GM19395 (cell line): ENCODE measurements at regions not wholly inside any gene's neighbourhood (a gene's known extent, or its start where the extent isn't known, plus 50 kb on each side); places are given as distances from the start of the nearest gene placed in this dataset.

Experiments
- ATAC-seq: cut with Tn5 transposase; IDR thresholded peaks from one replicate; pipeline ENCODE4 v1.9.1; 2021; ENCODE audit warnings: mild to moderate bottlenecking, moderate library complexity; ENCODE audit not compliant: unreplicated experiment

DNA sequence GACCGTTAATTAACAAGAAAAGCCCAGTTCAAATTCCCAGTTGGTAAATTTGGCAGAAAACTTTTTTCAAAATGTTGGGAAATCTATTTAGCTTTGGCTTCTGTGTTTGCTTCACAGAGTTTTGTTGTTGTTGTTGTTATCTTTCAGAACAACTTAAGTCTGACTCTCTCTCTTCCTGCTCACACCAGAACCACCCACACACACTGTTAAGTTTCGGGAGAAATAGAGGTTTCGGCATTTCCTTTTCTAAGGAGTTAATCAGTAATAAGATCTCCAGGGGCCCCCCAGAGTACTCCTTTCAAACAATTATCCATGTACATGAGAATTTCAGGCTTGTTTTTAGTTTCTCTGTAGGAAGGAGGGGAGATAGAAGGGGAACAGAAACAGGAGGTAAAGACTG, 106.2 kb upstream of the PTCHD1 start:
- ATAC-seq, result no peak

DNA sequence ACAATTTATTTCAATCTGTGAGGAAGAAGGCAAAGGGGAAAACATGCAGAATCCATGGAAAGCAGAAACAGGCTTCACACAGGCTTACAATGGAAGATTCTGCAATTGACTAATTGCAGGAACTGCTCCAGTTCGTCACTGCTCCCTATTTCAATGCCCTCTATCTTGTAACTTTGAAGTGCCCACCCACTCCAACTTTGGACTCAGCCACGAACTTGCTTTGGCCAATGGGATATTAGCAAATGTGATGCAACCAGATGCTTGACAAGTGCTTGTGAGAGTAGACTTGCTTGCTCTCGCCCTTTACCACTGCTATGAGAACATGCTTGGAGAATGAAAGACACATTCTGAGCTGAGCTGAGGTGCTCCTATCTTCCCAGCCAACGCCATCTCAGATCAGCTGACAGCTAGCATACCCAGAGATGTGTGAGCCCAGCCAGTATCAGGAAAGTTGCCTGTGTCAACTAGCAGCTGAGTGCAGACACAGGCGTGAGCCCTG, 105.7 kb upstream of the PTCHD1 start:
- ATAC-seq, result no peak

DNA sequence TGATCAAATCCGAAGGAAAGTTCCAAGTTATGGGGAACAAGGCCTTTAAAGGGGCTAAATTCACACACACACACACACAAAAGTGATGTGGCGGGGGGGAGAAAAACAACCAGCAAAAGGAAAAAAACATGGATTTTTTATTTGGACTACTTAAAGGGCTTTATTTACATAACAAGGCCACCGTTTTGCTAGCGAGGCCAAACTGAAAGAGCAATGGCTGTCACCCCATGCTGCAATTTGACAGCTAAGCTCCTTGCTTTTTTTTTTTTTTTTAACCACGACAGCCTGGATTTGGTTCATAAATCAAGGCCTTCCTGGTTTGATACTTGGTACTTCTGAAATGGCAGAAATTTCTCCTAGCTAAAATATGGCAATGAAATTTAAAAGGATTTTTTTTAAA, 99.6 kb upstream of the PTCHD1 start:
- ATAC-seq, result no peak

DNA sequence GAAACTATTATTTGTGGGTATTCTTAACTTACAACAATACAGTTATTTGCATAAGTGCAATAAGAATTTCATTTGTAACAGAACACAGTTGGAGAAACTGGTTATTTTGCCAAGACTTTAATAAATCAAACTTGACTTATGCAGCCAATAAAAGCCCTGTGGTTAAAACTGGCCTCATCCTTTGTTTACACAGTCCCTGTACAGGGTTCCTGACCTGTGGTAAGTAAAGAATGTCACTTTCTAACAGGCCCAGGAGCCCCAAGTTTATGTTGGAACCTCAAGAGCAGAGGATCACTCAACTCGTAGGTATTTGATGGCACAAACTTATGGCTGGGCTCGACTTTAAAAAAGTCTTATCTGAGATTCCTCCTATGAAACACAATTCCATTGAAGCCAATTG, 88.6 kb upstream of the PTCHD1 start:
- ATAC-seq, result no peak

DNA sequence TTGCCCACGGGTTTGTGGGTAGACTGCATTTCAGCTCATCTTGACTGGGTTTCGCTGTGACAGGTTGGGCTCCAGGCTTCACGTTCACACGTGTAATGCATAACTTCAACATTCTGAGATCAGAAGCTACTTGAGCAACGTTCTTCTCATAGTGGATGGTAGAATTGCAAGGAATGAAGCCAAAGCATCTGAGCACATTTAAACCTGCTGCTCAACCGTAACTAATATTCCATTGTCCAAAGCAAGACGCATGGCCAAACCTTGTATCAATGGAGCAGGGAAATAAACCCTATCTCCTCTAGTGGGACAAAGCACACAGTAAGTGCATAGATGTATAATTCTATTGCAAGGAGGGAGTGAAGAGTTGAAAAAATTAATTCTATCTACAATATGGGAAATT, 86.5 kb upstream of the PTCHD1 start:
- ATAC-seq, result no peak

DNA sequence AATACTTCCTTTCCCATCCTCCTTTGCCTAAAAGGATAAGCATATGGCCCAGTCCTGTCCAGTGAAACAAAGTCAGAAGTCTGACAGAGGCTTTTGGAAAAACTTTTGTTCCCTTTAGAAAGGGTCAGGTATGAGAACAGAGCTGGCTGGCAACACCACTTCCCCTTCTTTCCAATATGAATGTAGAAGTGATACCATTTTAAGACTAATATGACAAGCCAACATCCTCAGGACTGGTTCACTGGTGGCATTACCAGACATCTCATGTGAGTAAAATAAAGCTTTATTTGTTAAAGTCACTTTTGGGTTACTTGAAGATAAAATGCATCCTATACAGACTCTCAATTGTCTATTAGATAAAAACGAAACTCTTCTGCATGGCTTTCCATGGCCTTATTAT, 83.6 kb upstream of the PTCHD1 start:
- no peak for ATAC-seq

DNA sequence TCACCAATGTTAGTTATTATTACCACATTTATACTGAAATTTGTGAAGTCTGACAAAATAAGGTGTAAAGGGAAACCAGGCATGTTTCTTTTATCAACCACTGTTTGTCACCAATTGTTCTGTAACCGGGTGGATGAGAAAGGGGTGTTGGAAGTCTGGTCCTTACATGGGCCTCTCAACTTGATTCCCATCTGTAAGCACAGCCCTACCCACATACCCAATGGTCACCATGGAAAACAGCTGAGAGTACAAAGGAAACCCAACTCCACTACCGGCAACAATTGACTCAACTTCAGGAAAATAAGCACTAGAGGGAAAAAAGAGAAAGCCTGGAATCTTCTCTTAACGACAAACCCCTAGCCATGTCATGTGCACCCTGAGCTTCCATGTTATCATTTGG, 70.8 kb upstream of the PTCHD1 start:
- no peak for ATAC-seq

DNA sequence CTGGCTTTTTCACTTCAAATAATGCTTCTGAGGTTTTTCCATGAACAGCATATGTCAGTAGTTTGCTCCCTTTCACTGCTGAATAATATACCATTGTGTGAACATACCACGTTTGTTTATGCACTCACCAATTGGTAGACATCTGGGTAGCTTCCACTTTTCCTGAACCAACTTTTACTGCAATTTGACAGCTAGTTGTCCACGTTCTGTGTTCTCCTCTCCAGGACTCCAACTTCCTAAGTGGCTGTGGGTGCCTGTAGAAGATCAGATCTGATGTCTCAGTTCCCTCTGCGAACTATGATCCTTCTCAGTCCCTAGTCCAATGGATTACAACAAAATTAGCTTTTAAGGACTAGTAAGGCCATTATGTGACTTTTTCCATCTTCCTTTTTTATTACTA, 64.7 kb upstream of the PTCHD1 start:
- ATAC-seq, result no peak

DNA sequence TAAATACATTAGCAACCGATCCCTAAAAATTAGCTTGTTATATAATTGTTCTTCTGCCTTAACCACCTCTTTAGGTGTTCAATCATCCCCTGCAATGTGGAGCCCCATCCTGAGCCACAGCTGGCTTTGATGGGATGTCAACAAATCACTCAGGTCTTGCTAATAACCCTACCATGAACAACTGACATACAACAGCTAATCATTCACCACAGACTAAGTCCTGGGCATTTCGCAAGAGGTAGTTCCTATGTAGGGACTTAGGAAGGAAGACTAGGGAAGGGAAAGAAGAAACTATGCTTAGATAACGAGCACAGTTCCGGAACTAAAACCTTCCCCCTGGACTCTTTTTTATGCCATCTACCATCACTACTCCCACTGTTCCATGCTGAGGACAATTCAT, 63.6 kb upstream of the PTCHD1 start:
- ATAC-seq, result no peak

DNA sequence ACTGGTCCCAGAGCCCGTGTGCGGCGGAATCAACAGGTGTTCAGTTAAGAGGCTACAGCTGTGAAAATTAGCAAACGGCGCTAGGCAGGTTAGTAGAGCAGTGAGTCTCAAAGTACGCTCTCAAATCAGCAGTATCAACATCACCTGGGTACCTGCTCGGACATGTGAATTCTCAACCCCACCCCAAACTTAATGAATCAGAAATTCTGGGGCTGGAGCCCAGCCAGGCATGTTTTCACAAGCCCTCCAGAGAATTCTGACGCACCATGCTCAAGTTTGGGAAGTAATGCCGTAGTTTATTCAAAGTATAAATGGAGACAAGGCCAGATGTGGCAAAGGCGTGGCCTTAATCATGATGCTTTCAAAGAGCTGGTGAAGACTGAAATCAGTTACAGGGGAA, 58.2 kb upstream of the PTCHD1 start:
- no peak for ATAC-seq
